ENCODE measurements at regions not wholly inside any gene's neighbourhood (a gene's known extent, or its start where the extent isn't known, plus 50 kb on each side); places are given as distances from the start of the nearest gene placed in this dataset.

GRCh38 chr16:65540901-65541300 lies 419.0 kb upstream of the CDH11 start:
- RAD21 ChIA-PET (ENCODE audit: low non-redundant PET in 1 of 2, low total read pairs in 2 of 2, uncharacterized antibody in 2 of 2, unreplicated experiment in 2 of 2) = no interaction called here
- CTCF ChIA-PET = no interaction called here
- Histone ChIP-seq H2AFZ (ENCODE audit: low read depth, low read length, poor library complexity, severe bottlenecking) (no peak overlapping the region), H3K9ac (ENCODE audit: low read length) (no peak overlapping the region), H3K9me3 (ENCODE audit: control insufficient read depth in 1 of 2, insufficient read depth in 1 of 2, low read depth in 1 of 2, low read length in 2 of 2) (peaks cover 0 to 4% of the 10 kb centered on the region in 2 experiments; a peak in 2 of 4 replicates), H3K9me2 (ENCODE audit: insufficient read depth) (no peaks in the 10 kb centered on the region), H3K4me2 (ENCODE audit: low read length) (no peak overlapping the region), H3K27ac (ENCODE audit: low read depth, low read length) (no peak overlapping the region), H3K36me3 (ENCODE audit: control insufficient read depth in 1 of 2, insufficient read depth in 2 of 2, low read length in 2 of 2) (no peaks in the 10 kb centered on the region), H3K4me1 (ENCODE audit: control insufficient read depth in 1 of 2, insufficient read depth in 2 of 2, low read length in 2 of 2) (no peaks in the 10 kb centered on the region), H3K27me3 (ENCODE audit: insufficient read depth, low read length) (no peaks in the 10 kb centered on the region), H4K20me1 (ENCODE audit: insufficient read depth) (no peaks in the 10 kb centered on the region), H3K4me3 (replicated peaks in 1 of 2; ENCODE audit: low read depth in 1 of 2, low read length in 2 of 2) (no peak overlapping the region), H3K79me2 (ENCODE audit: insufficient read depth, low read length) (no peaks in the 10 kb centered on the region)
- POLR2A ChIA-PET = no interaction called here
- intact Hi-C loops (cut with micrococcal nuclease) = no loop called here
- DNase-seq (ENCODE audit: low read depth, low spot score) (no peak), ATAC-seq (no peak)
- BruUV-seq (replicated peaks) = no TSS peak
- TF ChIP-seq FOSL1 (IDR thresholded peaks at IDR 0.05; ENCODE audit: low read depth) (no peak), SP1 (IDR thresholded peaks at IDR 0.05; ENCODE audit: low read depth) (no peak), ZNF274 (IDR thresholded peaks at IDR 0.05; ENCODE audit: low read depth, low read length) (no peak), POLR2A (IDR thresholded peaks at IDR 0.05; ENCODE audit: borderline replicate concordance, extremely low read depth, insufficient read depth, insufficient read length) (no peak), SRF (IDR thresholded peaks at IDR 0.05; ENCODE audit: low read depth) (no peak), POLR2AphosphoS5 (IDR thresholded peaks at IDR 0.05; ENCODE audit: low read depth, low read length) (no peak), EZH2phosphoT487 (IDR thresholded peaks at IDR 0.05; ENCODE audit: borderline replicate concordance) (no peak), EZH2 (IDR thresholded peaks at IDR 0.05) (no peak), RAD21 (IDR thresholded peaks at IDR 0.05; ENCODE audit: low read depth) (no peak), ZFX (IDR thresholded peaks at IDR 0.05) (no peak), MAX (IDR thresholded peaks at IDR 0.05) (no peak), YY1 (IDR thresholded peaks at IDR 0.05; ENCODE audit: extremely low read depth, insufficient replicate concordance, low read depth, low read length) (no peak), EGR1 (IDR thresholded peaks at IDR 0.05; ENCODE audit: low read depth) (no peak), CBX3 (IDR thresholded peaks at IDR 0.05; ENCODE audit: low read depth) (no peak), TCF7L2 (IDR thresholded peaks at IDR 0.05; ENCODE audit: borderline replicate concordance, extremely low read depth, insufficient read depth, insufficient read length) (no peak)
- TF ChIP-seq, protein P1, sequence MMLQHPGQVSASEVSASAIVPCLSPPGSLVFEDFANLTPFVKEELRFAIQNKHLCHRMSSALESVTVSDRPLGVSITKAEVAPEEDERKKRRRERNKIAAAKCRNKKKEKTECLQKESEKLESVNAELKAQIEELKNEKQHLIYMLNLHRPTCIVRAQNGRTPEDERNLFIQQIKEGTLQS (IDR thresholded peaks at IDR 0.05) = no peak
